GM21723 (cell line): ENCODE measurements at regions not wholly inside any gene's neighbourhood (a gene's known extent, or its start where the extent isn't known, plus 50 kb on each side); places are given as distances from the start of the nearest gene placed in this dataset.
"Not testable (repeated sequence)": the region's sequence is repeated elsewhere in the genome, so short reads cannot be mapped to it uniquely, and the experiment has no call there.

Experiments
- ATAC-seq: cut with Tn5 transposase; IDR thresholded peaks from one replicate; pipeline ENCODE4 v1.9.1; 2021; ENCODE audit warnings: mild to moderate bottlenecking, moderate library complexity; ENCODE audit not compliant: unreplicated experiment

- ATAC-seq, result not testable (repeated sequence)
These were observed 105.5 kb downstream of the ZBTB18 start for GRCh38 chr1:244156617-244157016.

DNA sequence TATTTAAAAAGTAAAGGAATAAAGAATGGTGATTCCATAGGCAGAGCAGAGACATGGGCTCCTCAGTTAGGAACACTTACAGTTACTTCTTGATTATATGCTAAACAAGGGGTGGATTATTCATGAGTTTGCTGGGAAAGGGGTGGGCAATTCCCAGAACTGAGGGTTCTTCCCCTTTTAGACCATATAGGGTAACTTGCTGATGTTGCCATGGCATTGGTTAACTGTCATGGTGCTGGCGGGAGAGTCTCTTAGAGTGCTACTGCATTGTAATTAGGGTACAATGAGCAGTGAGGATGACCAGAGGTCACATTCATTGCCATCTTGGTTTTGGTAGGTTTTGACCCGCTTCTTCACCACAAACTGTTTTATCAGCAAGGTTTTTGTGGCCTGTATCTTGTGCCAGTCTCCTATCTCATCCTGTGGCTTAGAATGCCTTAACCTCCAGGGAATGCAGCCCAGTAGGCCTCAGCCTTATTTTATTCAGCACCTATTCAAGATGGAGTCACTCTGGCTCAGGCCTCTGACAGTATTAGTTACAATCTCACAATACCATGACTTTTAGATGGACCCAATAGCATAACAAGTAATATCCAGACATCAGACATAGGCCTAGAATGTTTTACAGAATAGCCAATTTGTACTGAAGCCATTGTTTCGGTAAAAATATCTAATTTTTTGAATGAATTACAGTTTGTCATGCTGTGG, 106.8 kb downstream of the ZBTB18 start:
- ATAC-seq, result no peak

GRCh38 chr1:244159646-244160045, 108.6 kb downstream of the ZBTB18 start:
- no peak for ATAC-seq

- no peak for ATAC-seq
These were observed 109.6 kb downstream of the ZBTB18 start for GRCh38 chr1:244160455-244161235.

DNA sequence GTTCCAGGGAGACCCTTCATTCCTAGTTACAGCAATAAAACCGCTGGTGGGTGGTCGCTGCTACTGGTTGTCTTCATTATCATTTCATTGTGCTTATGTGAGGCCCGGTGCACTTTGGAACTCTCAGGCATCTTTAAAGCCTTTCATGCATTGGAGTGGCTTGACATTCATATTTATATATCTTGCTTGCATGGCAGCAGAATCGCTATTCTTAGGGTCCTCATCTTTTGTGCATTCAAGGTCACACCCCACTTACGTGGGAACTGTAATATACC, 110.1 kb downstream of the ZBTB18 start:
- ATAC-seq, result no peak

DNA sequence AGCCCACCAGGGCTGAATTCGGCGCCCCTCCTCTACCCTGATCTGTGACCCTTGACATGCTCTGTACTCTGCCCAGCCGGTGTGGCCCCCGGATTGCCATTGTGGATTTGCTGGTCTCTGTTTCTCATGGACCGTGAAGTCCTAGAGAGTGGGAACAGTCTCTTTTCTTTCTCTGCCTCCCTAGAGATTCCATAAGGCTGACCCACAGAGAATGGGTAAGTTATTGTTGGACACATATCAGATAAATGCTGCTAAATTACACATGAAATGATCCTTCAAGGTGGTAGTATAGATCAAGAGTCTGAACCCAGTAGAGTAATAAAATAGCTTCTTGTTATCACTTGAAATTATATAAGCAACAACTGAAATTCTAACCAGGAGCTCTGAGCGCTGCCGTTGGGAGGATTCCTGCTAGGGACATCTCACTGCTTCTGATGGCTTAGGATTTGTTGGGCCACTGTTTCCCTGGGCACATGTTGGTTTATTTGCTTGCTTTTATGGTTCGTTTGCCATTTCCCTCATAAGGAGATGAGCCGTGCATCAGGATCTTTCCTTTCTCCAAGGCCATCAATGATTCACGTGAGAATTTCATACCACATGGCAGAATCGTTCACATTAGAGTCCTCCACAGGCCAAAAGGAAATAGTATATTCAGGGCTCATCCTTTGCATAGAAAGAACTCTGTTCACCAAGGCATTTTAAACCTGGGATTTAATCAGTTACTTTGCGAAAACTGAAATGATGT, 111.9 kb downstream of the ZBTB18 start:
- no peak for ATAC-seq

- no peak for ATAC-seq
These were observed 112.9 kb downstream of the ZBTB18 start for GRCh38 chr1:244163861-244164510.

- no peak for ATAC-seq
These were observed 113.4 kb downstream of the ZBTB18 start for GRCh38 chr1:244164511-244164890.

DNA sequence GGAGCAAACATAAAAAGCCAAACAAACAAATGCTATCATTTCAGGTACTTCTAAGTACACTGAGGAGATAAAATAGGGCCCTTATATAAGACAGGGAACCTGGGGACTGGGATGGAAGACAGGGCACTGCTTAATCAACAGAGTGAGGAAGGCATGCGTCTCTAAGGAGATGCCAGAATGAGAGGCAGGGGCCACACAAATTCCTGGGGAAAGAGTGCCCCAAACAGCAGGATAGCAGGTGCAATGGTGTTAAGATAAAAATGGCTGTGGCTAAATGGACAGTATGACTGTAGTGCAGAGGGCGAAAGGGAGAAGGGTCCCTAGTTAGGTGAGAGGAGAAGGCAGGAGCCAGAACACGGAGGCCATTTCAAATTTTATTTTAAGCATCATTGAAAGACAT, 113.9 kb downstream of the ZBTB18 start:
- no peak for ATAC-seq

DNA sequence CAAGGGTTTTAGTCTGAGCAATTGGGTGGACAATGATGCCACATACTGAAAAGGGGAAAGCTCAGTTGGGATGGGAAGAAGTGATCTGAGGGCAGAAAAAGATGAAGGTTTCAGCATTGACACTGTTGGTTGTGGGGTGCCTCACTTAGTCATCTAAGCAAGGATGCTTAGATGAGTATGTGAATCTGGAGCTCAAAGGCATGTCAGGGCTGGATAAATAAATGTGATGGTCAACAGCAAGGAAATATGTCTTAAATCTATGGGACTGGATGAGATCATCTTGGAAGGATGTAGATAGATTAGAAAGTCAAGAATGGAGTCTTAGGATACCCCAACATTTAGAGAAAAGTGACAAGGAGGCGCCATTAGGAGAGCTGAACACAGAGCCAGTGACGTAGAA, 114.6 kb downstream of the ZBTB18 start:
- ATAC-seq, result no peak

DNA sequence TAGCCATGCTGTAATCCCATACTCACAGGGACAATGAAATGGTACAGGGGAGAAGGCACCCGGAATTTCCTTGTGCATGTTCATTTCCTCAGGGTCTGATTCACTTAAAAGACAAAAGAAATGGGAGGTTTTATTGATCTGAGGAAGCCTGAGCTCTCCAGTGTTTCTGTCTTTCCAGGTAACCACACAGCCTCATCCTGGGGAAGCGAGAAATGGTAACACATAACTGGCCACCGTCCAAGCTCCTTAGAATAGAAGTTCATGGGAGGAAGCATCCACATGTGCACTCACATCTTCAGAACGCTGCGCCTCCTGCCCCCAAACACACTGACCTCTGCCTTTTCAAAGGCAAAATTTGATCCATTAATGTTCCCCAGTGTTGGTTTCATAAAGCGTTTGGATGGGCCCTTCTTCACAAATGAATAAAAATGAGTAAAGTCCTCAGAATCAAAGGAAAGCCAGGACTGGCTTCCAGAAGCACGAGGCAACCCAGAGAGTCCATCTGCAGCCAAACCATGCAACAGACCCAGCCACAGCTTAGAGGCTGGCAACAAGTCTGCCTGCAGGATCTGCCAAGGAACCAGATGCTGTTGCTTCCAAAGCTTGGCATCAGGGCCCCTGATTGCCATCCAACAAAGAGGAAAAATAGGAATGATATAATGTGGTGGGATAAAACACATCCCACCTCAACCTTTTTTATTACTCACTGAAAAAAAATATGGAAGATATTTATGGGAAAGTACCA, 120.3 kb downstream of the ZBTB18 start:
- ATAC-seq, result no peak

GRCh38 chr1:244173240-244173639, 122.2 kb downstream of the ZBTB18 start:
- ATAC-seq, result no peak

DNA sequence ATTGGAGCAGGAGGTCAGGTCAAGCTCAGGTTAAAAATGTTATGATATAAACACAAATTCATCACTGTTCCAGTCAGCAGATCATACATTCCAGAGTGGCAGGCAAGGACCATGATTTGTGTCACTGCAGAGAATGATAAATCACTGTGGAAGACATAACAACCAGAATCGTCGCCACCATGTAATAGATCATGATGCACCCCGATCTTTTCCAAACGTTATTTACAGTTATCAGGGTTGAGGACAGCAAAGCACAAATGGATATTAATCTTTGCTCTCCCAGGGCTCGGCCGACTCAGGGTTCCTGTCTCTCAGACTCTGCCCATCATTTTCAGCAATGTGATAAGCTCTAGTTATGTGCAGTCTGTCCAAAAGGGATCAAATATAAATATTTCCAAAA, 122.7 kb downstream of the ZBTB18 start:
- no peak for ATAC-seq

DNA sequence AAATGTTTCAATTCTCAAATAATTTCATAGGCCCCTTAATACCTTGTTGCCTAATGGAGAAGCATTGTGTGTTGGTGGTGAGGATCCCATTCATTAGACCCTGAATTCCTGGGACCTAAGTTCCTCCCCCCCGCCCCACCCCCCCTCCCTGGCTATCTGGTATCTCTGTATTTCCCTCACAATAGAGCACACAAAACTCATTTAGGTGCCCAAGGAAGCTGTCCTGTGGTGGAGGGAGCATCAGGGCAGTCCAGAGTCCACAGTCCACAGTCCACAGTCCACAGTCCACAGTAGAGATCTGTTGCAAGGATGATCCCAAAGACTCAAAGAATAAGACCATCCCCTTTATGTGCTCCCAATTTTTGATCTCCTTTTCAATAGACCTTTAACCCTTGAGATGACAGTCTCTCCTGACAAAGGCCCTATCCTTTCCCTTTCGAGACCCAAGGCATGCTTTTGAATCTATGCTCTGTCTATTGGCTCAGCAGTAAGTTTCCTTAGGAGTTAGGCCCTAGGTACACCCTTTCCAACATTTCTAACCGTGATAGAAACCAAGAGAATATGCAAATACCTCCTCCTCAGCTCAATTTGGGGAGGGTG, 123.9 kb downstream of the ZBTB18 start:
- ATAC-seq, result no peak

GRCh38 chr1:244176201-244176600, 125.1 kb downstream of the ZBTB18 start:
- no peak for ATAC-seq

DNA sequence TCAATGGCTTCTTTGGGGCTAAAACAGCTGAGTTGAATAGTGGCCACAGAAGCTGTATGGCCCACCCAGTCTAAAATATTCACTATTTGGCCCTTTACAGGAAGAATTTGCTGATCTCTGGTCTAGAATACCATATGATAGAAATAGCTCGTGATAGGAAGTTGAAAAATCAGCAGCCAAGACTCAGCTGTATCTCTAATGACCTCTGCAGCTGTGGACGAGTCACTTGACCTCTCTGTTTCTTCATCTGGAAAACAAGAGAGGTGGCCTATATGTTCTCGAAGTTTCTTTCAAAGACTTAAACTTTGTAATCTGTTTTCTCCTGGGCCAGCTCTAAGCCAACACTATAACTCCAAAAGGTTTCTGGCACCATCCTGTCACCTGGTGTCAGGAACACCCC, 129.2 kb downstream of the ZBTB18 start:
- no peak for ATAC-seq

- no peak for ATAC-seq
These were observed 130.8 kb downstream of the ZBTB18 start for GRCh38 chr1:244181867-244182266.

GRCh38 chr1:244183037-244183436, 132.0 kb downstream of the ZBTB18 start:
- no peak for ATAC-seq

DNA sequence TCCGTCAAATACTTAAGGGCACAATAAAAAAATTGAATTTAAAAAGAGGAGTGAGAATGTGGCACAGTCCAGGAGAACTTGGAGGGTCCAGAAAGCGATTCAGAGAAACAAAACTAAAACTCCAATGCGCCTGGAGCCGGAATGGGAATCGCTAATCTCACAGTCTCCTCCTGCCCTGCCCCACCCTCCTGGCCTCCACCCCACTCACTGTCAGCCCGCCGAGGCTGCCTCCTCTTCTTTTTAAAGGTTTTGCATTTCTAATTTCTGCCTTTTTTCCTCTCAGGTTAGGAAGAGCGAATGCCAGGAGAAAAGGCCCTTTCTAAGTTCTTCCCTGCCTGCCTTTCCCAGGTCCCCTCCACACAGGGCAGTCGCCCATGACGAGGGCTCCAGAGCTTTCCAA, 135.3 kb downstream of the ZBTB18 start:
- ATAC-seq, result no peak

GRCh38 chr1:244187310-244187709, 136.2 kb downstream of the ZBTB18 start:
- no peak for ATAC-seq
